B cell (primary cell): ENCODE measurements at regions not wholly inside any gene's neighbourhood (a gene's known extent, or its start where the extent isn't known, plus 50 kb on each side); places are given as distances from the start of the nearest gene placed in this dataset.
"Not testable (repeated sequence)": the region's sequence is repeated elsewhere in the genome, so short reads cannot be mapped to it uniquely, and the experiment has no call there.

ENCODE experiments used
- CTCF ChIP-seq: fragments of 200-600 bp; IDR thresholded peaks from one replicate; pipeline ENCODE4 v1.8.0; 2022; ENCODE audit warnings: antibody characterized with exemption, mild to moderate bottlenecking
- EZH2 ChIP-seq: IDR thresholded peaks from 2 replicates; pipeline ENCODE4 v1.6.1; 2012; ENCODE audit warnings: borderline replicate concordance, low read depth, mild to moderate bottlenecking, moderate library complexity, low read length; ENCODE audit not compliant: insufficient read depth, poor library complexity, severe bottlenecking

GRCh38 chr6:44760116-44760515, 372.6 kb downstream of the CDC5L start:
- not testable (repeated sequence) for TF ChIP-seq CTCF, EZH2
